ENCODE measurements at regions not wholly inside any gene's neighbourhood (a gene's known extent, or its start where the extent isn't known, plus 50 kb on each side); places are given as distances from the start of the nearest gene placed in this dataset.

GRCh38 chr4:141853091-141853764 is 216.8 kb downstream of the IL15 start:
- no peak for TF ChIP-seq EP300 (IDR thresholded peaks at IDR 0.05; ENCODE audit: low read depth in 2 of 2, low read length in 2 of 2)
- no peak for TF ChIP-seq EP300 (CRISPR knock-in tag; IDR thresholded peaks at IDR 0.05; ENCODE audit: borderline replicate concordance)
- no peak for TF ChIP-seq HNRNPLL (IDR thresholded peaks at IDR 0.05; ENCODE audit: low read depth, low read length, poor library complexity, severe bottlenecking)
- no peak for TF ChIP-seq RFX5 (IDR thresholded peaks at IDR 0.05; ENCODE audit: low read depth, low read length)
- TF ChIP-seq, protein P1, sequence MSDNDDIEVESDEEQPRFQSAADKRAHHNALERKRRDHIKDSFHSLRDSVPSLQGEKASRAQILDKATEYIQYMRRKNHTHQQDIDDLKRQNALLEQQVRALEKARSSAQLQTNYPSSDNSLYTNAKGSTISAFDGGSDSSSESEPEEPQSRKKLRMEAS (IDR thresholded peaks at IDR 0.05) = no peak
- TF ChIP-seq ZNF83 (CRISPR knock-in tag; IDR thresholded peaks at IDR 0.05; ENCODE audit: borderline replicate concordance) = no peak
- TF ChIP-seq ZNF224 (CRISPR knock-in tag; IDR thresholded peaks at IDR 0.05) = no peak
- TF ChIP-seq, protein P2, sequence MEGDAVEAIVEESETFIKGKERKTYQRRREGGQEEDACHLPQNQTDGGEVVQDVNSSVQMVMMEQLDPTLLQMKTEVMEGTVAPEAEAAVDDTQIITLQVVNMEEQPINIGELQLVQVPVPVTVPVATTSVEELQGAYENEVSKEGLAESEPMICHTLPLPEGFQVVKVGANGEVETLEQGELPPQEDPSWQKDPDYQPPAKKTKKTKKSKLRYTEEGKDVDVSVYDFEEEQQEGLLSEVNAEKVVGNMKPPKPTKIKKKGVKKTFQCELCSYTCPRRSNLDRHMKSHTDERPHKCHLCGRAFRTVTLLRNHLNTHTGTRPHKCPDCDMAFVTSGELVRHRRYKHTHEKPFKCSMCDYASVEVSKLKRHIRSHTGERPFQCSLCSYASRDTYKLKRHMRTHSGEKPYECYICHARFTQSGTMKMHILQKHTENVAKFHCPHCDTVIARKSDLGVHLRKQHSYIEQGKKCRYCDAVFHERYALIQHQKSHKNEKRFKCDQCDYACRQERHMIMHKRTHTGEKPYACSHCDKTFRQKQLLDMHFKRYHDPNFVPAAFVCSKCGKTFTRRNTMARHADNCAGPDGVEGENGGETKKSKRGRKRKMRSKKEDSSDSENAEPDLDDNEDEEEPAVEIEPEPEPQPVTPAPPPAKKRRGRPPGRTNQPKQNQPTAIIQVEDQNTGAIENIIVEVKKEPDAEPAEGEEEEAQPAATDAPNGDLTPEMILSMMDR (CRISPR knock-in tag; IDR thresholded peaks at IDR 0.05) = no peak
- no peak for TF ChIP-seq CBX1 (IDR thresholded peaks at IDR 0.05; ENCODE audit: low read depth)
- no peak for TF ChIP-seq PCBP2 (optimal IDR thresholded peaks at IDR 0.05; ENCODE audit: low read depth, low read length, poor library complexity, severe bottlenecking)
- TF ChIP-seq TOE1 (CRISPR knock-in tag; IDR thresholded peaks at IDR 0.05) = no peak
